Uterus (tissue), 3 donors: ENCODE measurements at regions not wholly inside any gene's neighbourhood (a gene's known extent, or its start where the extent isn't known, plus 50 kb on each side); places are given as distances from the start of the nearest gene placed in this dataset.

ENCODE experiments used
- DNase-seq, 2 donors: peaks; one replicate each; pipeline ENCODE4 v3.0.0-alpha.2; 2019 to 2020
- H3K27ac ChIP-seq, 2 donors: fragments of 200-600 bp; sonication (generic); 1 replicate in 1 of 2; 2 replicates in 1 of 2; pipeline ENCODE4 v1.5.1; 2016 to 2018
- H3K27me3 ChIP-seq, 2 donors: fragments of 200-600 bp; sonication (generic); one replicate each; pipeline ENCODE4 v1.5.1; 2018 to 2019; ENCODE audit warnings: control low read depth in 1 of 2
- H3K36me3 ChIP-seq, 2 donors: fragments of 200-600 bp; sonication (generic); one replicate each; pipeline ENCODE4 v1.5.1; 2019; ENCODE audit warnings: control low read depth in 1 of 2
- H3K4me1 ChIP-seq, 2 donors: fragments of 200-600 bp; sonication (generic); one replicate each; pipeline ENCODE4 v1.5.1; 2018 to 2019; ENCODE audit warnings: control low read depth in 1 of 2
- H3K4me3 ChIP-seq, 2 donors: fragments of 200-600 bp; sonication (generic); 1 replicate in 1 of 2; 2 replicates in 1 of 2; pipeline ENCODE4 v1.5.1; 2018 to 2019; ENCODE audit warnings: mild to moderate bottlenecking in 1 of 2
- H3K9me3 ChIP-seq, 2 donors: fragments of 200-600 bp; sonication (generic); one replicate each; pipeline ENCODE4 v1.5.1; 2019; ENCODE audit warnings: control low read depth in 1 of 2
- CTCF ChIP-seq, 4 experiments: fragments of 200-600 bp in 2 of 4; fragments of 450-650 bp in 2 of 4; sonication (generic) in 2 of 4; IDR thresholded peaks; one replicate each; pipeline ENCODE4 v1.5.1; 2016 to 2019; ENCODE audit warnings: antibody characterized with exemption in 4 of 4, mild to moderate bottlenecking in 2 of 4, moderate library complexity in 1 of 4
- POLR2A ChIP-seq, 2 donors: fragments of 450-650 bp; IDR thresholded peaks; one replicate each; pipeline ENCODE4 v1.6.1; 2016; ENCODE audit warnings: antibody characterized with exemption in 2 of 2, mild to moderate bottlenecking in 1 of 2, moderate library complexity in 1 of 2
- intact Hi-C: fragments of 100-400 bp; cut with DNase I; formaldehyde crosslinking; loops from one replicate; pipeline ENCODE4 v1.15.1; 2023; ENCODE audit warnings: low total_unique reads
- donor health status: DM: yes; HTN: yes; CAD: no.

- Histone ChIP-seq H3K36me3 (no peaks in the 10 kb centered on the region), H3K4me1 (no peaks in the 10 kb centered on the region), H3K27ac (no peak overlapping the region), H3K9me3 (no peaks in the 10 kb centered on the region), H3K27me3 (no peaks in the 10 kb centered on the region), H3K4me3 (no peak overlapping the region)
- TF ChIP-seq POLR2A (IDR thresholded peaks at IDR 0.05) (no peak), CTCF (IDR thresholded peaks at IDR 0.05) (no peak)
- intact Hi-C loops = no loop called here
- no peak for DNase-seq
Observed at GRCh38 chr2:72031346-72032110, 116.1 kb downstream of the CYP26B1 start.

DNA sequence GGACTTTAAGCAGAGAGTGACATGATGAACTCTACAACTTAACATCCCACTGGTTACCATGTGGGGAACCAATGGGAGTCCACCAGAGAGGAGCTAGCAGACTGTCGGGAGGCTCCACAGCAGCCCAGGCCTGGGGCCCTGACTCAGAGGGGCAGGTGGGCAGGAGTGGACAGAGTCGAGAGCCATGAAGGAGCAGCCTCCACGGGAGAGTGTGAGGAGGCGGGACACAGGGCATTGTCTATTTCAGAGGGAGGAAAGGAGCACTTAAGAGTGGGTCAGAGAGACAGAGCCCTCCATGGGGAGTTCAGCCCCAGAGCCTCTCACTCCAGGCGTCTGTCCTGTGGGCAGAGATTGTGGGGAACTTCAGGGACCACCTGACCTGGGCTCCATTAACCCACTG lies 118.7 kb downstream of the CYP26B1 start:
- H3K9me3 ChIP-seq = no peaks in the 10 kb centered on the region
- H3K36me3 ChIP-seq = no peaks in the 10 kb centered on the region
- TF ChIP-seq POLR2A (IDR thresholded peaks at IDR 0.05) (no peak), CTCF (IDR thresholded peaks at IDR 0.05) (no peak)
- no peak for DNase-seq
- no peak overlapping the region for H3K4me3 ChIP-seq
- intact Hi-C loops = no loop called here
- no peak overlapping the region for H3K27ac ChIP-seq
- H3K4me1 ChIP-seq = no peaks in the 10 kb centered on the region
- no peaks in the 10 kb centered on the region for H3K27me3 ChIP-seq

- Histone ChIP-seq H3K4me3 (no peak overlapping the region), H3K27ac (no peak overlapping the region), H3K9me3 (no peaks in the 10 kb centered on the region), H3K36me3 (no peaks in the 10 kb centered on the region), H3K4me1 (no peaks in the 10 kb centered on the region), H3K27me3 (no peaks in the 10 kb centered on the region)
- TF ChIP-seq POLR2A (IDR thresholded peaks at IDR 0.05) (no peak), CTCF (IDR thresholded peaks at IDR 0.05) (no peak)
- no peak for DNase-seq
- intact Hi-C loops = no loop called here
Observed at GRCh38 chr2:72028351-72028995, 119.2 kb downstream of the CYP26B1 start.

- H3K9me3 ChIP-seq = no peaks in the 10 kb centered on the region
- TF ChIP-seq POLR2A (IDR thresholded peaks at IDR 0.05) (no peak), CTCF (IDR thresholded peaks at IDR 0.05) (no peak)
- H3K27me3 ChIP-seq = no peaks in the 10 kb centered on the region
- no peaks in the 10 kb centered on the region for H3K36me3 ChIP-seq
- intact Hi-C loops = no loop called here
- no peaks in the 10 kb centered on the region for H3K4me1 ChIP-seq
- H3K27ac ChIP-seq = no peak overlapping the region
- no peak for DNase-seq
- H3K4me3 ChIP-seq = no peak overlapping the region
Observed at GRCh38 chr2:72027426-72028161, 120.1 kb downstream of the CYP26B1 start.
